H1 (cell line): ENCODE measurements at regions not wholly inside any gene's neighbourhood (a gene's known extent, or its start where the extent isn't known, plus 50 kb on each side); places are given as distances from the start of the nearest gene placed in this dataset.

Experiments used
- CTCF ChIA-PET: fragments of 300-600 bp; sonication (Branson Sonifier 250); formaldehyde crosslinking; loops from one replicate; lab custom pipeline; 2021; ENCODE audit not compliant: partially characterized antibody; lab: Charles Lee
- POLR2A ChIA-PET: fragments of 300-600 bp; sonication (Branson Sonifier 250); formaldehyde crosslinking; loops from one replicate; lab custom pipeline; 2021; ENCODE audit warnings: inconsistent platforms; ENCODE audit not compliant: partially characterized antibody; lab: Charles Lee
- DNase-seq, 2 experiments: peaks; one replicate each; pipeline versions ENCODE4 v3.0.0 to v3.0.0-alpha.2; 2010 to 2022; ENCODE audit warnings: low spot score in 2 of 2, low read depth in 1 of 2, mixed read lengths in 1 of 2
- FAIRE-seq: peaks from 2 replicates; lab custom pipeline; 2011; peaks lifted over from hg19 to GRCh38; lab: Jason Lieb, UNC
- H2AFZ ChIP-seq: 2 replicates; pipeline ENCODE4 v1.8.1; 2012; ENCODE audit warnings: low read length, inconsistent platforms
- H2AK5ac ChIP-seq: 2 replicates; pipeline ENCODE4 v1.6.1; 2013; ENCODE audit warnings: low read depth, low read length
- H2BK120ac ChIP-seq: replicated peaks from 2 replicates; pipeline ENCODE3; 2013; ENCODE audit warnings: low read depth, low read length, inconsistent platforms
- H2BK12ac ChIP-seq: 2 replicates; pipeline ENCODE4 v1.6.1; 2013; ENCODE audit warnings: low read depth, low read length
- H2BK15ac ChIP-seq: 2 replicates; pipeline ENCODE4 v1.6.1; 2013; ENCODE audit warnings: low read length
- H2BK20ac ChIP-seq: 2 replicates; pipeline ENCODE4 v1.6.1; 2013; ENCODE audit warnings: low read length
- H2BK5ac ChIP-seq: 2 replicates; pipeline ENCODE4 v1.6.1; 2013; ENCODE audit warnings: low read depth, low read length
- H3K14ac ChIP-seq: 2 replicates; pipeline ENCODE4 v1.6.1; 2013; ENCODE audit warnings: inconsistent platforms; ENCODE audit not compliant: insufficient read length
- H3K18ac ChIP-seq: 2 replicates; pipeline ENCODE4 v1.6.1; 2013; ENCODE audit warnings: low read length; ENCODE audit errors: extremely low read depth
- H3K23ac ChIP-seq: 2 replicates; pipeline ENCODE4 v1.6.1; 2013; ENCODE audit warnings: inconsistent platforms; ENCODE audit not compliant: insufficient read length
- H3K23me2 ChIP-seq: 2 replicates; pipeline ENCODE4 v1.6.1; 2013; ENCODE audit warnings: low read depth, low read length
- H3K27ac ChIP-seq: 2 replicates; pipeline ENCODE4 v1.6.1; 2011; ENCODE audit warnings: low read depth, low read length, inconsistent platforms
- H3K27me3 ChIP-seq, 4 experiments: replicated peaks in 1 of 4; 1 replicate in 1 of 4; 2 replicates in 3 of 4; pipeline versions ENCODE4 v1.6.1 to v1.8.1; 2011 to 2013; ENCODE audit warnings: low read length in 3 of 4, mild to moderate bottlenecking in 3 of 4, inconsistent platforms in 2 of 4, mixed read lengths in 2 of 4, moderate library complexity in 1 of 4; ENCODE audit not compliant: control insufficient read depth in 3 of 4, insufficient read depth in 3 of 4; ENCODE audit errors: extremely low read depth in 1 of 4
- H3K36me3 ChIP-seq, 4 experiments: 2 replicates each; pipeline versions ENCODE4 v1.6.1 to v1.8.1; 2011 to 2013; ENCODE audit warnings: mild to moderate bottlenecking in 4 of 4, low read length in 3 of 4, moderate library complexity in 2 of 4, control low read depth in 1 of 4, inconsistent platforms in 1 of 4; ENCODE audit not compliant: insufficient read depth in 4 of 4, control insufficient read depth in 2 of 4
- H3K4ac ChIP-seq: replicated peaks from 2 replicates; pipeline ENCODE3; 2013; ENCODE audit warnings: low read length, low read depth, mixed read lengths, inconsistent platforms; ENCODE audit not compliant: insufficient read length
- H3K4me1 ChIP-seq, 4 experiments: replicated peaks in 1 of 4; 1 replicate in 1 of 4; 2 replicates in 3 of 4; pipeline versions ENCODE4 v1.6.1 to v1.8.1; 2011 to 2013; ENCODE audit warnings: low read length in 3 of 4, inconsistent platforms in 2 of 4, mixed read lengths in 1 of 4; ENCODE audit not compliant: insufficient read depth in 4 of 4, control insufficient read depth in 3 of 4
- H3K4me2 ChIP-seq, 2 experiments: 2 replicates each; pipeline versions ENCODE4 v1.6.1 to v1.8.1; 2011 to 2013; ENCODE audit warnings: low read depth in 2 of 2, low read length in 2 of 2, control low read depth in 1 of 2, inconsistent platforms in 1 of 2, mild to moderate bottlenecking in 1 of 2; ENCODE audit not compliant: insufficient read depth in 1 of 2
- H3K4me3 ChIP-seq, 4 experiments: fragments of 200-600, 300-600 bp in 1 of 4; sonication (generic), shearing (Covaris generic), sonication (Bioruptor Twin) in 1 of 4; 2 replicates each; pipeline versions ENCODE4 v1.5.1 to v1.8.1; 2011 to 2016; ENCODE audit warnings: low read length in 4 of 4, low read depth in 3 of 4, control low read depth in 2 of 4, inconsistent platforms in 2 of 4, mild to moderate bottlenecking in 2 of 4, mixed read lengths in 1 of 4, moderate library complexity in 1 of 4; ENCODE audit not compliant: insufficient read depth in 2 of 4; ENCODE audit errors: extremely low read depth in 1 of 4
- H3K56ac ChIP-seq: replicated peaks from 2 replicates; pipeline ENCODE3; 2013; ENCODE audit warnings: low read depth, mild to moderate bottlenecking, mixed read lengths, low read length, inconsistent platforms; ENCODE audit not compliant: insufficient read length
- H3K79me1 ChIP-seq: 2 replicates; pipeline ENCODE4 v1.6.1; 2013; ENCODE audit warnings: low read depth, low read length, control low read depth
- H3K79me2 ChIP-seq, 2 experiments: 2 replicates each; pipeline versions ENCODE4 v1.6.1 to v1.8.1; 2012 to 2013; ENCODE audit warnings: low read length in 2 of 2, mild to moderate bottlenecking in 2 of 2, inconsistent platforms in 1 of 2; ENCODE audit not compliant: insufficient read depth in 2 of 2, control insufficient read depth in 1 of 2
- H3K9ac ChIP-seq, 4 experiments: replicated peaks in 1 of 4; 1 replicate in 1 of 4; 2 replicates in 3 of 4; pipeline versions ENCODE4 v1.6.1 to v1.8.1; 2011 to 2013; ENCODE audit warnings: low read depth in 3 of 4, low read length in 3 of 4, control low read depth in 2 of 4, mild to moderate bottlenecking in 2 of 4, moderate library complexity in 2 of 4, inconsistent platforms in 1 of 4; ENCODE audit errors: extremely low read depth in 1 of 4
- H3K9me3 ChIP-seq, 2 experiments: 2 replicates each; pipeline versions ENCODE4 v1.6.1 to v1.8.1; 2012 to 2013; ENCODE audit warnings: mild to moderate bottlenecking in 2 of 2, moderate library complexity in 2 of 2, control low read depth in 1 of 2, inconsistent platforms in 1 of 2, low read depth in 1 of 2, low read length in 1 of 2, mixed read lengths in 1 of 2; ENCODE audit not compliant: insufficient read depth in 2 of 2
- H4K20me1 ChIP-seq, 2 experiments: replicated peaks in 1 of 2; 2 replicates each; pipeline versions ENCODE3 to v1.8.1; 2011 to 2013; ENCODE audit warnings: inconsistent platforms in 2 of 2, low read length in 2 of 2, mild to moderate bottlenecking in 1 of 2; ENCODE audit not compliant: insufficient read depth in 2 of 2, control insufficient read depth in 1 of 2
- H4K5ac ChIP-seq: 2 replicates; pipeline ENCODE4 v1.6.1; 2013; ENCODE audit warnings: low read length, low read depth, mixed read lengths, inconsistent platforms; ENCODE audit not compliant: insufficient read length
- H4K8ac ChIP-seq: 2 replicates; pipeline ENCODE4 v1.8.0; 2013; ENCODE audit warnings: mild to moderate bottlenecking, moderate library complexity, low read length, inconsistent platforms; ENCODE audit not compliant: insufficient read depth; ENCODE audit errors: extremely low read depth
- H4K91ac ChIP-seq: replicated peaks from 2 replicates; pipeline ENCODE3; 2013; ENCODE audit warnings: low read length, mixed read lengths, inconsistent platforms; ENCODE audit not compliant: insufficient read length
- CHD2 ChIP-seq: IDR thresholded peaks from 2 replicates; pipeline ENCODE4 v1.6.1; 2012; ENCODE audit warnings: low read length, improper control_type of control experiment
- WGBS, 2 experiments: shearing (Covaris generic) in 1 of 2; methylation state at CpG; one replicate each; pipeline versions ENCODE4 v1.1.6 to v1.1.7; 2013 to 2015; ENCODE audit warnings: low lambda C conversion rate in 2 of 2, mixed read lengths in 2 of 2, inconsistent platforms in 1 of 2, low coverage in 1 of 2, missing lambda C conversion rate in 1 of 2; ENCODE audit not compliant: insufficient replicate concordance in 2 of 2, insufficient coverage in 1 of 2, insufficient read length in 1 of 2; ENCODE audit errors: extremely low coverage in 1 of 2, missing lambda C conversion rate in 1 of 2; 5-methylcytosine and 5-hydroxymethylcytosine counted together

DNA sequence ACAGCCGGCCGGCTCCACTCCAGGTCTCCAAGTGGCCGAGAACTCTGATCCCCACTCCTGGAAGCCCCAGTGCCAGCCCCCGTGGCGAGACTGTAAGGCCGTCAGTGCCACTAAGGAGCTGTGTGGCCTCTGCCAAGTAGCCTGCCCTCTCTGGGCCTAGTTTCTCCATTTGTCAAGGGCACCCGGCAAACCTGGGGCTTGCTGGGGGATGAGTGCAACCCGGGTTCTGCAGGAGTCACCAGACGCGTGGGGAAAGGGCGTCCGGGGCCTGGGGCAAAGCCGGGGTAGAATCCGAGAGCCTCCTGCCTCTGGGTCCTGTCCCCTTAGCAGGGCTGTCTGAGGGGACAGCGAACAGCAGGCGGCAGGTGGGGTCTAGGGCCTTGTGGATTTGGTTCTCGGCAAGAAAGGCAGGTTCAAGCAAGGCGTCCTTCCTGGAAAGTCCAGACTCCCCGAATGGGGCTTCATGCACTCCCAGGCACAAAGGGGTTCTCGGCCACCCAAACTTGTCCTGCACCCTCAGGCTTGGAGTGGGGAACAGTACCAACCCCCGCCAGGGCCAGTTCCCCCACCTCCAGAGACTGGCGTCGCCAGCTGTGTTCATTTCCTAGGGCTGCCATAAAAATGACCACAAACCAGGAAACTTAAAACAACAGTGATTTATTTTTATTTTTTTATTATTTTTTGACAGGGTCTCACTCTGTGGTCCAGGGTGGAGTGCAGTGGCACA is 56.0 kb downstream of the NCOR2 start:
- Histone ChIP-seq H2BK5ac (peak overlapping the region; percentile 96), H4K91ac (no peak overlapping the region), H3K4ac (no peak overlapping the region), H3K79me2 (peaks cover 9 to 94% of the 10 kb centered on the region in 2 experiments), H3K9ac (0 out of 7 replicates have a peak overlapping the region, but pooled peaks of 1 of the 4 experiments have one; percentile 19), H2BK15ac (peak overlapping the region; percentile 95; the same call in 1 of the 2 replicates), H2BK120ac (no peak overlapping the region), H3K18ac (0 out of 2 replicates have a peak overlapping the region, but pooled peaks have one; percentile 74), H3K9me3 (no peaks in the 10 kb centered on the region), H4K20me1 (peaks cover 14 to 26% of the 10 kb centered on the region in 2 experiments), H3K23ac (no peak overlapping the region), H3K14ac (no peak overlapping the region), H3K4me1 (peaks cover 19 to 69% (median 47%) of the 10 kb centered on the region in 4 experiments), H3K79me1 (peaks cover 39% of the 10 kb centered on the region), H3K27me3 (no peaks in the 10 kb centered on the region), H3K56ac (no peak overlapping the region), H4K8ac (no peak overlapping the region), H4K5ac (no peak overlapping the region), H2BK20ac (peak overlapping the region; percentile 61; the same call in 1 of the 2 replicates), H3K36me3 (peaks cover 0 to 11% (median 0%) of the 10 kb centered on the region in 4 experiments; a peak in 2 of 8 replicates), H2AFZ (no peak overlapping the region), H3K4me2 (no peak overlapping the region), H2AK5ac (peak overlapping the region; percentile 83; the same call in 1 of the 2 replicates), H3K23me2 (peaks cover 6% of the 10 kb centered on the region; the same call in 1 of the 2 replicates), H2BK12ac (peak overlapping the region; percentile 95), H3K4me3 (no peak overlapping the region), H3K27ac (peak overlapping the region; percentile 62; the same call in 1 of the 2 replicates)
- 86% methylated on average over 19 of the region's 23 CpGs; no CpG with 5 or more reads in 1 of the 2 experiments for WGBS, 2 experiments
- DNase-seq (no peak), FAIRE-seq (no peak)
- POLR2A ChIA-PET, result interaction anchor here (1.3 to 5.9 kb wide), 3 partner anchors 10 to 16 kb away, joined by 3 to 32 read pairs (median 3); no protein-coding TSS in a partner anchor
- CTCF ChIA-PET, result interaction anchor here (0.6 to 5.5 kb wide), 12 partner anchors 9 to 255 kb away, joined by 3 to 39 read pairs (median 4); no protein-coding TSS in a partner anchor
- TF ChIP-seq CHD2, result no peak
